ENCODE measurements at regions not wholly inside any gene's neighbourhood (a gene's known extent, or its start where the extent isn't known, plus 50 kb on each side); places are given as distances from the start of the nearest gene placed in this dataset.

DNA sequence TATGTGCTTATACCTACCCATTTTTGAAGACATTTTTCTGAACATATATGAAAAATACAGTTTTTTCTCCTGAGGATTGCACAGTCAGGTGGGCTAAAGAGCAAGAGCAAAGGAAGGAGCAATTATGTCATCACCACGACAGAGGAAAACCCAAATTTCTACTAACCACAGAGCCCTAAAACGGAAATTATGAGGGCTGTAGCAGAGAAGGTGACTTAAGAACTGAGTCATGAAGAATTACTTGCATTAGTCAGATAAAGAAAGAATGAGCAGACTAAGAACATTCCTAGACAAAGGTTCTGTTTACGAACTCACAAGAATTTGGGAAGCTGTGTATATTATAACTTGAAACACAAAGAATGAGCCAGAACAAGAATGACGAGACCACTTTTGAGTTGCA, 974.4 kb downstream of the NXPH1 start:
- Histone ChIP-seq H3K4me1 (no peaks in the 10 kb centered on the region), H3K4me3 (no peak overlapping the region), H3K36me3 (no peaks in the 10 kb centered on the region), H3K27ac (no peak overlapping the region), H3K27me3 (no peaks in the 10 kb centered on the region), H3K9me3 (no peaks in the 10 kb centered on the region)
- no peak for ATAC-seq
- 30 to 59% methylated on average over 4 of the region's 4 CpGs for WGBS, 2 donors (ENCODE audit: low coverage in 1 of 2)
- TF ChIP-seq POLR2AphosphoS5 (IDR thresholded peaks at IDR 0.05) (no peak), POLR2A (IDR thresholded peaks at IDR 0.05) (no peak), EP300 (IDR thresholded peaks at IDR 0.05) (no peak)
- TF ChIP-seq, protein P1, sequence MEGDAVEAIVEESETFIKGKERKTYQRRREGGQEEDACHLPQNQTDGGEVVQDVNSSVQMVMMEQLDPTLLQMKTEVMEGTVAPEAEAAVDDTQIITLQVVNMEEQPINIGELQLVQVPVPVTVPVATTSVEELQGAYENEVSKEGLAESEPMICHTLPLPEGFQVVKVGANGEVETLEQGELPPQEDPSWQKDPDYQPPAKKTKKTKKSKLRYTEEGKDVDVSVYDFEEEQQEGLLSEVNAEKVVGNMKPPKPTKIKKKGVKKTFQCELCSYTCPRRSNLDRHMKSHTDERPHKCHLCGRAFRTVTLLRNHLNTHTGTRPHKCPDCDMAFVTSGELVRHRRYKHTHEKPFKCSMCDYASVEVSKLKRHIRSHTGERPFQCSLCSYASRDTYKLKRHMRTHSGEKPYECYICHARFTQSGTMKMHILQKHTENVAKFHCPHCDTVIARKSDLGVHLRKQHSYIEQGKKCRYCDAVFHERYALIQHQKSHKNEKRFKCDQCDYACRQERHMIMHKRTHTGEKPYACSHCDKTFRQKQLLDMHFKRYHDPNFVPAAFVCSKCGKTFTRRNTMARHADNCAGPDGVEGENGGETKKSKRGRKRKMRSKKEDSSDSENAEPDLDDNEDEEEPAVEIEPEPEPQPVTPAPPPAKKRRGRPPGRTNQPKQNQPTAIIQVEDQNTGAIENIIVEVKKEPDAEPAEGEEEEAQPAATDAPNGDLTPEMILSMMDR (IDR thresholded peaks at IDR 0.05) = no peak

DNA sequence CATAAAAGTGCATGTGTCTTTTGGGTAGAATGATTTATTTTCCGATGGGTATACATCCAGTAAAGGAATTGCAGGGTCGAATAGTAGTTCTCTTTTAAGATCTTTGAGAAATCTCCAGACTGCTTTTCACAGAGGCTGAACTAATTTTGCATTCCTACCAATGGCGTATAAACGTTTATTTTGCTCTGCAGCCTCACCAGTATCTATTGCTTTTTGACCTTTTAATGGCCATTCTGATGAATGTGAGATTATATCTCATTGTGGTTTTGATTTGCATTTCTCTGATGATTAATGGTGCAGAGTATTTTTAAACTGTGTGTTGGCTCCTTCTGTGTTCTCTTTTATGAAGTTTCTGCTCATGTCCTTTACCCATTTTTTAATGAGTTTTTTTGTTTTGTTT, 1020.1 kb downstream of the NXPH1 start:
- ATAC-seq = no peak
- Histone ChIP-seq H3K36me3 (no peaks in the 10 kb centered on the region), H3K27me3 (no peaks in the 10 kb centered on the region), H3K27ac (no peak overlapping the region), H3K9me3 (peaks cover 0 to 13% (median 0%) of the 10 kb centered on the region in 3 donors), H3K4me1 (no peaks in the 10 kb centered on the region), H3K4me3 (no peak overlapping the region)
- WGBS, 2 donors (ENCODE audit: low coverage in 1 of 2) = 79 to 87% methylated on average over 4 of the region's 4 CpGs
- no peak for TF ChIP-seq EP300 (IDR thresholded peaks at IDR 0.05)
- TF ChIP-seq, protein P1 (IDR thresholded peaks at IDR 0.05) = no peak

DNA sequence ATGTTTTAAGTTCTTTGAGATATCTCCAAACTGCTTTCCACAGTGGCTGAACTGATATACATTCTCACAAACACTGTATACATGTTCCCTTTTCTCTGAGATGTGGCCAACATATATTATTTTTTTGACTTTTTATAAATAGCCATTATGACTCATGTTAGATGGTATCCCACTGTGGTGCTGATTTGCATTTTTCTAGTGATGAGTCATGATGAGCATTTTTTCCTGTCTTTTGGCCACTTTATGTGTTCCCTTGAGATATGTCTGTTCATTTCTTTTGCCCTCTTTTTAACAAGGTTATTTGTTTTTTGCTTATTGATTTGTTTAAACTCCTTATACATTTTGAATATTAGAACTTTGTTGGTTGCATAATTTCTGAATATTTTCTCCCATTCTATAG, 1055.1 kb downstream of the NXPH1 start:
- no peaks in the 10 kb centered on the region for H3K27me3 ChIP-seq
- no peaks in the 10 kb centered on the region for H3K36me3 ChIP-seq
- no peaks in the 10 kb centered on the region for H3K4me1 ChIP-seq
- TF ChIP-seq, protein P1 (IDR thresholded peaks at IDR 0.05) = no peak
- no peak for TF ChIP-seq EP300 (IDR thresholded peaks at IDR 0.05)
- H3K27ac ChIP-seq = no peak overlapping the region
- no peak overlapping the region for H3K4me3 ChIP-seq
- H3K9me3 ChIP-seq = no peaks in the 10 kb centered on the region
- no peak for ATAC-seq

DNA sequence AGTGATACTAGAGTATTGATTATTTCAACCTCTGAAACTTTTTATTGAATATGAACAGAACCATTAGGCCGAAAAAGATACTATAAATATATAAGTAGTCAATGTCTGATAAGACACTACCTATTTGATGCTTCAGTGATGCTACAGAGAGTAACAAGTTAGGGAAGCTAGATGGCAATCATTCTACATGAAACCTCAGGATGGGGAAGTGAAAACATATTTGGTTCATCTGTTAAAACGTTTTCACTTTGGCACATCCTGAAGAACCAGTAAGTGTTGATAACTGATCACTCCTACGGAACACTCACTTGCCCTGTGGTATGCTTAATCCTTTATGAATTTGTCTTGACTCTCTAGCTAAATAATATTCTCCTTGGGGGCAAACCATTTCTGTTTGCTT, 1064.9 kb downstream of the NXPH1 start:
- 31 to 46% methylated on average over 3 of the region's 3 CpGs for WGBS, 2 donors (ENCODE audit: low coverage in 1 of 2)
- no peak overlapping the region for H3K4me3 ChIP-seq
- no peak overlapping the region for H3K27ac ChIP-seq
- TF ChIP-seq, protein P1 (IDR thresholded peaks at IDR 0.05) = no peak
- TF ChIP-seq POLR2AphosphoS5 (IDR thresholded peaks at IDR 0.05) (no peak), EP300 (IDR thresholded peaks at IDR 0.05) (no peak), POLR2A (IDR thresholded peaks at IDR 0.05) (no peak)
- H3K4me1 ChIP-seq = no peaks in the 10 kb centered on the region
- no peak for ATAC-seq
- H3K36me3 ChIP-seq = no peaks in the 10 kb centered on the region
- no peaks in the 10 kb centered on the region for H3K9me3 ChIP-seq
- no peaks in the 10 kb centered on the region for H3K27me3 ChIP-seq

DNA sequence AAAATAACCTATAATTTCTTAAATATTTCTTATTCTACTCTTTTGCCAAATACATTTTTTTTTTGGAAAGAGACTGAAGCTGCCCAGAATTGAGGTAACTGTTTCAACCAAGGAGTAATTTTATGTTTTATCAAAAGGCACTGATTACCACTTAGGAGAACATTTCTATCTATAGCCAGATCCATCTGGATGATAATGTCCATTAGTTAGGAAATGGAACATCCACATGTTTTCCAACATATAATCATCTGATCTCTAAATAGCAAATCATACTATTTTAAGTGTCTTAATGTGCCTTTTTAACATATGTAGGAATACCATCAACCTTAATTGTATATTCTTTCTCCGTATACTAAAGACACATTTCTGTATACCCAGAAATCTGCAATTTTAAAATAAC, 1068.9 kb downstream of the NXPH1 start:
- H3K36me3 ChIP-seq = no peaks in the 10 kb centered on the region
- ATAC-seq = no peak
- no peak overlapping the region for H3K27ac ChIP-seq
- no peaks in the 10 kb centered on the region for H3K27me3 ChIP-seq
- TF ChIP-seq, protein P1 (IDR thresholded peaks at IDR 0.05) = no peak
- TF ChIP-seq EP300 (IDR thresholded peaks at IDR 0.05) (no peak), POLR2A (IDR thresholded peaks at IDR 0.05) (no peak), POLR2AphosphoS5 (IDR thresholded peaks at IDR 0.05) (no peak)
- 70 to 89% methylated on average over 1 of the region's 1 CpG for WGBS, 2 donors (ENCODE audit: low coverage in 1 of 2)
- no peaks in the 10 kb centered on the region for H3K9me3 ChIP-seq
- no peak overlapping the region for H3K4me3 ChIP-seq
- H3K4me1 ChIP-seq = no peaks in the 10 kb centered on the region
